ENCODE measurements at regions not wholly inside any gene's neighbourhood (a gene's known extent, or its start where the extent isn't known, plus 50 kb on each side); places are given as distances from the start of the nearest gene placed in this dataset.

- H3K27me3 Mint-ChIP-seq (ENCODE audit: low read depth): no peaks in the 10 kb centered on the region
- H3K36me3 Mint-ChIP-seq (ENCODE audit: low read depth): no peaks in the 10 kb centered on the region
- H3K4me3 Mint-ChIP-seq: no peak overlapping the region
- DNase-seq (ENCODE audit: low read depth, low spot score): no peak
- no peak overlapping the region for H3K27ac Mint-ChIP-seq (ENCODE audit: unreplicated experiment)
- no peaks in the 10 kb centered on the region for H3K4me1 Mint-ChIP-seq
- H3K9me3 Mint-ChIP-seq: no peaks in the 10 kb centered on the region
- TF ChIP-seq, protein P1, sequence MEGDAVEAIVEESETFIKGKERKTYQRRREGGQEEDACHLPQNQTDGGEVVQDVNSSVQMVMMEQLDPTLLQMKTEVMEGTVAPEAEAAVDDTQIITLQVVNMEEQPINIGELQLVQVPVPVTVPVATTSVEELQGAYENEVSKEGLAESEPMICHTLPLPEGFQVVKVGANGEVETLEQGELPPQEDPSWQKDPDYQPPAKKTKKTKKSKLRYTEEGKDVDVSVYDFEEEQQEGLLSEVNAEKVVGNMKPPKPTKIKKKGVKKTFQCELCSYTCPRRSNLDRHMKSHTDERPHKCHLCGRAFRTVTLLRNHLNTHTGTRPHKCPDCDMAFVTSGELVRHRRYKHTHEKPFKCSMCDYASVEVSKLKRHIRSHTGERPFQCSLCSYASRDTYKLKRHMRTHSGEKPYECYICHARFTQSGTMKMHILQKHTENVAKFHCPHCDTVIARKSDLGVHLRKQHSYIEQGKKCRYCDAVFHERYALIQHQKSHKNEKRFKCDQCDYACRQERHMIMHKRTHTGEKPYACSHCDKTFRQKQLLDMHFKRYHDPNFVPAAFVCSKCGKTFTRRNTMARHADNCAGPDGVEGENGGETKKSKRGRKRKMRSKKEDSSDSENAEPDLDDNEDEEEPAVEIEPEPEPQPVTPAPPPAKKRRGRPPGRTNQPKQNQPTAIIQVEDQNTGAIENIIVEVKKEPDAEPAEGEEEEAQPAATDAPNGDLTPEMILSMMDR (conservative IDR thresholded peaks at IDR 0.05): no peak
These were observed 1080.2 kb upstream of the AUTS2 start for GRCh38 chr7:68518060-68518459.

GRCh38 chr7:68524126-68524525 lies 1074.1 kb upstream of the AUTS2 start:
- TF ChIP-seq, protein P1 (conservative IDR thresholded peaks at IDR 0.05): no peak

DNA sequence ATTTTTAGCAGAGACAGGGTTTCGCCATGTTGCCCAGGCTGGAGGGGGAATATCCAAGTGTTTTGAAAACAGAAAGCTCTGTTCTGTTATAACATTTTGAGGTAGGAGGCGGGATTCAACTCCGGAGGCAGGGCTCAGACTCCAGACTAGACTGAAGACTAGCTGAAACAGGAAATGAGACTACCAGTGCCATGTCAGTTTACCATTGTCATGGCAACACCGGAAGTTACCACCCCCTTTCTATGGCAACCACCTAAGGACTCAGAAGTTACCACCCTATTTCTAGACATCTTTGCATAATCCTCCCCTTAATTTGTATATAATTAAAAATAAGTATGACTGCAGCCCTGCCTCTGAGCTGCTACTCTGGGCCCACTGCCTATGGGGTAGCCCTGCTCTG lies 1069.1 kb upstream of the AUTS2 start:
- no peaks in the 10 kb centered on the region for H3K27me3 Mint-ChIP-seq (ENCODE audit: low read depth)

More at GRCh38 chr7:68524126-68524525, 1074.1 kb upstream of the AUTS2 start:
- Mint-ChIP-seq H3K4me1 (no peaks in the 10 kb centered on the region), H3K36me3 (ENCODE audit: low read depth) (no peaks in the 10 kb centered on the region), H3K4me3 (no peak overlapping the region), H3K27me3 (ENCODE audit: low read depth) (no peaks in the 10 kb centered on the region), H3K9me3 (peaks cover 4% of the 10 kb centered on the region), H3K27ac (ENCODE audit: unreplicated experiment) (no peak overlapping the region)
- no peak for DNase-seq (ENCODE audit: low read depth, low spot score)

GRCh38 chr7:68535266-68535665 lies 1063.0 kb upstream of the AUTS2 start:
- no peak overlapping the region for H3K27ac Mint-ChIP-seq (ENCODE audit: unreplicated experiment)
- DNase-seq (ENCODE audit: low read depth, low spot score): no peak

More for the DNA sequence above, 1069.1 kb upstream of the AUTS2 start:
- Mint-ChIP-seq H3K4me1 (no peaks in the 10 kb centered on the region), H3K9me3 (peaks cover 4% of the 10 kb centered on the region), H3K4me3 (no peak overlapping the region), H3K36me3 (ENCODE audit: low read depth) (no peaks in the 10 kb centered on the region), H3K27ac (ENCODE audit: unreplicated experiment) (no peak overlapping the region)
- TF ChIP-seq, protein P1 (conservative IDR thresholded peaks at IDR 0.05): no peak
- no peak for DNase-seq (ENCODE audit: low read depth, low spot score)

GRCh38 chr7:68537051-68537773 lies 1061.1 kb upstream of the AUTS2 start:
- Mint-ChIP-seq H3K27me3 (ENCODE audit: low read depth) (no peaks in the 10 kb centered on the region), H3K9me3 (peaks cover 4% of the 10 kb centered on the region), H3K4me1 (no peaks in the 10 kb centered on the region), H3K4me3 (no peak overlapping the region), H3K36me3 (ENCODE audit: low read depth) (no peaks in the 10 kb centered on the region), H3K27ac (ENCODE audit: unreplicated experiment) (no peak overlapping the region)
- TF ChIP-seq, protein P1 (conservative IDR thresholded peaks at IDR 0.05): no peak
- no peak for DNase-seq (ENCODE audit: low read depth, low spot score)

More at GRCh38 chr7:68535266-68535665, 1063.0 kb upstream of the AUTS2 start:
- Mint-ChIP-seq H3K4me3 (no peak overlapping the region), H3K27me3 (ENCODE audit: low read depth) (no peaks in the 10 kb centered on the region), H3K4me1 (no peaks in the 10 kb centered on the region), H3K36me3 (ENCODE audit: low read depth) (no peaks in the 10 kb centered on the region), H3K9me3 (no peaks in the 10 kb centered on the region)
- TF ChIP-seq, protein P1 (conservative IDR thresholded peaks at IDR 0.05): no peak
